GM10266 (cell line): ENCODE measurements at regions not wholly inside any gene's neighbourhood (a gene's known extent, or its start where the extent isn't known, plus 50 kb on each side); places are given as distances from the start of the nearest gene placed in this dataset.

Experiments
- DNase-seq: peaks from one replicate; pipeline ENCODE4 v3.0.0; 2012; ENCODE audit errors: extremely low spot score
- CTCF ChIP-seq: IDR thresholded peaks from 2 replicates; pipeline ENCODE4 v1.5.1; 2012; ENCODE audit warnings: mild to moderate bottlenecking, low read depth; ENCODE audit not compliant: control insufficient read depth, insufficient read depth; ENCODE audit errors: missing control alignments

GRCh38 chr18:47632970-47633635 is 297.4 kb downstream of the SMAD2 start:
- DNase-seq, result no peak

GRCh38 chr18:47628893-47629292 is 301.6 kb downstream of the SMAD2 start:
- no peak for TF ChIP-seq CTCF
- DNase-seq, result no peak

More at GRCh38 chr18:47632970-47633635, 297.4 kb downstream of the SMAD2 start:
- no peak for TF ChIP-seq CTCF

- no peak for DNase-seq
Observed at GRCh38 chr18:47628240-47628781, 302.1 kb downstream of the SMAD2 start.

GRCh38 chr18:47627030-47627429 is 303.4 kb downstream of the SMAD2 start:
- no peak for DNase-seq
- no peak for TF ChIP-seq CTCF

More at GRCh38 chr18:47628240-47628781, 302.1 kb downstream of the SMAD2 start:
- no peak for TF ChIP-seq CTCF

GRCh38 chr18:47619771-47620448 is 310.5 kb downstream of the SMAD2 start:
- no peak for DNase-seq
- TF ChIP-seq CTCF, result no peak

- no peak for TF ChIP-seq CTCF
- DNase-seq, result no peak
Observed at GRCh38 chr18:47618758-47619157, 311.7 kb downstream of the SMAD2 start.

- TF ChIP-seq CTCF, result no peak
- no peak for DNase-seq
Observed at GRCh38 chr18:47615043-47615442, 315.4 kb downstream of the SMAD2 start.
